GM23338 (cell line): ENCODE measurements at regions not wholly inside any gene's neighbourhood (a gene's known extent, or its start where the extent isn't known, plus 50 kb on each side); places are given as distances from the start of the nearest gene placed in this dataset.

Source experiments
- ATAC-seq: fragments of 200-7000 bp; cut with Tn5 transposase; 3 replicates; pipeline ENCODE4 v1.9.1; 2020
- DNase-seq: peaks from one replicate; pipeline ENCODE4 v3.0.0-alpha.2; 2015; ENCODE audit warnings: low spot score
- H2AFZ ChIP-seq: fragments of 200-600 bp; sonication (generic); 2 replicates; pipeline ENCODE4 v1.8.0; 2016; ENCODE audit warnings: antibody characterized with exemption, mild to moderate bottlenecking, moderate library complexity
- H3F3A ChIP-seq: fragments of 200-600 bp; sonication (generic); replicated peaks from 2 replicates; pipeline ENCODE4 v1.8.0; 2017; ENCODE audit warnings: antibody characterized with exemption, mixed run types, low read depth
- H3K27ac ChIP-seq: fragments of 200-600 bp; sonication (generic); 2 replicates; pipeline ENCODE4 v1.6.1; 2016; ENCODE audit warnings: low read depth
- H3K27me3 ChIP-seq: fragments of 200-600 bp; sonication (generic); 2 replicates; pipeline ENCODE4 v1.8.0; 2016; ENCODE audit warnings: mild to moderate bottlenecking, mixed run types, moderate library complexity; ENCODE audit not compliant: insufficient read depth
- H3K36me3 ChIP-seq: fragments of 200-600 bp; sonication (generic); 2 replicates; pipeline ENCODE4 v1.8.0; 2016; ENCODE audit warnings: mild to moderate bottlenecking; ENCODE audit not compliant: insufficient read depth
- H3K4me1 ChIP-seq: fragments of 200-600 bp; sonication (generic); 2 replicates; pipeline ENCODE4 v1.8.0; 2016; ENCODE audit warnings: mild to moderate bottlenecking, moderate library complexity; ENCODE audit not compliant: insufficient read depth
- H3K4me2 ChIP-seq: fragments of 200-600 bp; sonication (generic); 2 replicates; pipeline ENCODE4 v1.7.1; 2017; ENCODE audit warnings: mixed run types
- H3K4me3 ChIP-seq: fragments of 200-600 bp; sonication (generic); 2 replicates; pipeline ENCODE4 v1.6.1; 2016; ENCODE audit warnings: mixed run types
- H3K79me2 ChIP-seq: fragments of 200-600 bp; sonication (generic); replicated peaks from 2 replicates; pipeline ENCODE4 v1.8.0; 2017; ENCODE audit warnings: mild to moderate bottlenecking; ENCODE audit not compliant: insufficient read depth
- H3K9me2 ChIP-seq: fragments of 200-600 bp; sonication (generic); 2 replicates; pipeline ENCODE4 v1.8.0; 2017; ENCODE audit not compliant: insufficient read depth
- H4K20me1 ChIP-seq: fragments of 200-600 bp; sonication (generic); replicated peaks from 2 replicates; pipeline ENCODE4 v1.8.0; 2017; ENCODE audit warnings: mild to moderate bottlenecking; ENCODE audit not compliant: insufficient read depth
- H3K27ac Mint-ChIP-seq: 2 replicates; pipeline ENCODE4 v1.8.0; 2020; ENCODE audit warnings: inconsistent platforms, mild to moderate bottlenecking, moderate library complexity, mixed read lengths
- H3K27me3 Mint-ChIP-seq: 3 replicates; pipeline ENCODE4 v1.8.0; 2022; ENCODE audit warnings: low read depth, mild to moderate bottlenecking, moderate library complexity, mixed read lengths, inconsistent platforms; ENCODE audit not compliant: insufficient read depth, poor library complexity
- H3K36me3 Mint-ChIP-seq: 3 replicates; pipeline ENCODE4 v1.8.0; 2021; ENCODE audit warnings: low read depth, mild to moderate bottlenecking, inconsistent platforms, moderate library complexity, mixed read lengths
- H3K4me1 Mint-ChIP-seq: 3 replicates; pipeline ENCODE4 v1.8.0; 2020; ENCODE audit warnings: mild to moderate bottlenecking, inconsistent platforms, mixed read lengths
- H3K4me3 Mint-ChIP-seq: 3 replicates; pipeline ENCODE4 v1.8.0; 2021; ENCODE audit warnings: moderate library complexity, mild to moderate bottlenecking, inconsistent platforms, mixed read lengths
- H3K9me3 Mint-ChIP-seq: 3 replicates; pipeline ENCODE4 v1.8.0; 2020; ENCODE audit warnings: moderate library complexity, mild to moderate bottlenecking, inconsistent platforms, mixed read lengths
- CREB1 ChIP-seq: fragments of 250-450 bp; sonication (Bioruptor Pico); IDR thresholded peaks from 2 replicates; pipeline ENCODE4 v1.5.0; 2020; ENCODE audit warnings: low read depth, mild to moderate bottlenecking, moderate library complexity
- CTCF ChIP-seq, 2 experiments: fragments of 200-600 bp in 1 of 2; sonication (generic) in 1 of 2; conservative IDR thresholded peaks; 2 replicates each; pipeline versions ENCODE4 v1.5.1 to v1.6.1; 2016 to 2017; ENCODE audit warnings: antibody characterized with exemption in 2 of 2, low read depth in 2 of 2, mild to moderate bottlenecking in 2 of 2, moderate library complexity in 1 of 2
- EZH2 ChIP-seq: fragments of 200-600 bp; sonication (generic); IDR thresholded peaks from one replicate; pipeline ENCODE4 v1.8.0; 2017; ENCODE audit warnings: antibody characterized with exemption, mild to moderate bottlenecking, low read depth; ENCODE audit not compliant: unreplicated experiment
- EZH2phosphoT487 ChIP-seq: fragments of 200-600 bp; sonication (generic); IDR thresholded peaks from one replicate; pipeline ENCODE4 v1.8.1; 2018; ENCODE audit warnings: antibody characterized with exemption; ENCODE audit not compliant: unreplicated experiment
- NANOG ChIP-seq: IDR thresholded peaks from 2 replicates; pipeline ENCODE4 v1.6.1; 2016; ENCODE audit warnings: antibody characterized with exemption, borderline replicate concordance
- POLR2AphosphoS5 ChIP-seq: IDR thresholded peaks from 2 replicates; pipeline ENCODE4 v1.6.1; 2016; ENCODE audit warnings: antibody characterized with exemption, low read depth
- REST ChIP-seq: IDR thresholded peaks from one replicate; pipeline ENCODE4 v1.6.1; 2018; ENCODE audit warnings: antibody characterized with exemption; ENCODE audit not compliant: unreplicated experiment
- STAT1 ChIP-seq: IDR thresholded peaks from one replicate; pipeline ENCODE4 v1.6.1; 2016; ENCODE audit warnings: antibody characterized with exemption; ENCODE audit not compliant: unreplicated experiment
- ZNF114 ChIP-seq: fragments of 250-450 bp; sonication (Bioruptor Pico); IDR thresholded peaks from 2 replicates; pipeline ENCODE4 v1.5.0; 2020; ENCODE audit warnings: mild to moderate bottlenecking, moderate library complexity
- ZNF331 ChIP-seq: fragments of 250-450 bp; sonication (Bioruptor Pico); IDR thresholded peaks from 2 replicates; pipeline ENCODE4 v1.5.0; 2020; ENCODE audit warnings: low read depth, mild to moderate bottlenecking, moderate library complexity

GRCh38 chr10:125397608-125398007 lies 237.2 kb upstream of the CTBP2 start (continued):
- TF ChIP-seq REST (no peak), POLR2AphosphoS5 (no peak), ZNF114 (CRISPR knock-in tag) (no peak), ZNF331 (CRISPR knock-in tag) (no peak), CTCF (conservative IDR thresholded peaks at IDR 0.05; ENCODE audit: low read depth in 2 of 2) (no peak), STAT1 (no peak), CREB1 (CRISPR knock-in tag) (no peak)

GRCh38 chr10:125396676-125397075 lies 236.3 kb upstream of the CTBP2 start:
- Histone ChIP-seq H3K79me2 (no peaks in the 10 kb centered on the region), H3K9me2 (no peaks in the 10 kb centered on the region), H3K4me1 (no peaks in the 10 kb centered on the region), H3F3A (no peaks in the 10 kb centered on the region), H3K4me2 (no peak overlapping the region), H3K4me3 (no peak overlapping the region), H3K27me3 (no peaks in the 10 kb centered on the region), H2AFZ (no peak overlapping the region), H3K27ac (no peak overlapping the region), H4K20me1 (no peaks in the 10 kb centered on the region), H3K36me3 (no peaks in the 10 kb centered on the region)
- no peak overlapping the region for H3K27ac Mint-ChIP-seq
- no peaks in the 10 kb centered on the region for H3K27me3 Mint-ChIP-seq
- H3K4me1 Mint-ChIP-seq, result no peaks in the 10 kb centered on the region
- no peak overlapping the region for H3K4me3 Mint-ChIP-seq
- no peaks in the 10 kb centered on the region for H3K36me3 Mint-ChIP-seq
- H3K9me3 Mint-ChIP-seq, result no peaks in the 10 kb centered on the region; the same call in 2 of the 3 replicates
- DNase-seq, result no peak
- no peak for ATAC-seq
- TF ChIP-seq EZH2 (no peak), EZH2phosphoT487 (no peak), CTCF (conservative IDR thresholded peaks at IDR 0.05; ENCODE audit: low read depth in 2 of 2) (no peak), ZNF331 (CRISPR knock-in tag) (no peak), STAT1 (no peak), NANOG (no peak), POLR2AphosphoS5 (no peak), CREB1 (CRISPR knock-in tag) (no peak), REST (no peak)
